Trophoblast cell (in vitro differentiated cells and primary cell): ENCODE measurements at regions not wholly inside any gene's neighbourhood (a gene's known extent, or its start where the extent isn't known, plus 50 kb on each side); places are given as distances from the start of the nearest gene placed in this dataset.

ENCODE experiments used
- DNase-seq, 2 donors: peaks; one replicate each; pipeline ENCODE4 v3.0.0-alpha.2; 2016
- H2AFZ ChIP-seq: 2 replicates; pipeline ENCODE4 v1.6.1; 2013; ENCODE audit warnings: low read length, moderate library complexity, mild to moderate bottlenecking; ENCODE audit not compliant: insufficient read depth, poor library complexity
- H2AK5ac ChIP-seq: 2 replicates; pipeline ENCODE4 v1.6.1; 2013; ENCODE audit warnings: mild to moderate bottlenecking, low read length
- H2BK120ac ChIP-seq: 2 replicates; pipeline ENCODE4 v1.6.1; 2013; ENCODE audit warnings: low read length, mild to moderate bottlenecking, moderate library complexity; ENCODE audit not compliant: insufficient read depth, poor library complexity
- H2BK12ac ChIP-seq: 2 replicates; pipeline ENCODE4 v1.6.1; 2013; ENCODE audit warnings: mild to moderate bottlenecking, low read length, moderate library complexity
- H2BK5ac ChIP-seq: 2 replicates; pipeline ENCODE4 v1.6.1; 2013; ENCODE audit warnings: low read length, low read depth, moderate library complexity, mild to moderate bottlenecking; ENCODE audit not compliant: poor library complexity
- H3K14ac ChIP-seq: 2 replicates; pipeline ENCODE4 v1.6.1; 2013; ENCODE audit warnings: mild to moderate bottlenecking, low read length
- H3K18ac ChIP-seq: 2 replicates; pipeline ENCODE4 v1.6.1; 2013; ENCODE audit warnings: mild to moderate bottlenecking, low read length
- H3K23ac ChIP-seq: 2 replicates; pipeline ENCODE4 v1.6.1; 2013; ENCODE audit warnings: low read length
- H3K27ac ChIP-seq: 2 replicates; pipeline ENCODE4 v1.5.1; 2013; ENCODE audit warnings: low read depth, mild to moderate bottlenecking, inconsistent platforms, low read length, moderate library complexity
- H3K27me3 ChIP-seq: 2 replicates; pipeline ENCODE4 v1.6.1; 2013; ENCODE audit warnings: inconsistent platforms, mild to moderate bottlenecking, low read length, moderate library complexity; ENCODE audit not compliant: insufficient read depth
- H3K36me3 ChIP-seq, 2 experiments: 1 replicate in 1 of 2; 2 replicates in 1 of 2; pipeline ENCODE4 v1.6.1; 2013; ENCODE audit warnings: low read length in 2 of 2, mild to moderate bottlenecking in 2 of 2, moderate library complexity in 1 of 2; ENCODE audit not compliant: insufficient read depth in 2 of 2, control insufficient read depth in 1 of 2
- H3K4ac ChIP-seq: 2 replicates; pipeline ENCODE4 v1.6.1; 2013; ENCODE audit warnings: low read depth, mild to moderate bottlenecking, low read length, moderate library complexity
- H3K4me1 ChIP-seq, 2 experiments: 1 replicate in 1 of 2; 2 replicates in 1 of 2; pipeline ENCODE4 v1.6.1; 2013; ENCODE audit warnings: low read length in 2 of 2, mild to moderate bottlenecking in 2 of 2, moderate library complexity in 1 of 2; ENCODE audit not compliant: insufficient read depth in 2 of 2, control insufficient read depth in 1 of 2
- H3K4me2 ChIP-seq: 2 replicates; pipeline ENCODE4 v1.6.1; 2013; ENCODE audit warnings: inconsistent platforms, mild to moderate bottlenecking, low read length, moderate library complexity
- H3K4me3 ChIP-seq: 2 replicates; pipeline ENCODE4 v1.5.1; 2013; ENCODE audit warnings: mild to moderate bottlenecking, low read depth, low read length, inconsistent platforms
- H3K79me1 ChIP-seq: one replicate; pipeline ENCODE4 v1.6.1; 2013; ENCODE audit warnings: low read length
- H3K79me2 ChIP-seq: 2 replicates; pipeline ENCODE4 v1.6.1; 2013; ENCODE audit warnings: low read length, mild to moderate bottlenecking; ENCODE audit not compliant: control insufficient read depth, insufficient read depth, poor library complexity
- H3K9ac ChIP-seq: 2 replicates; pipeline ENCODE4 v1.6.1; 2013; ENCODE audit warnings: mild to moderate bottlenecking, low read length
- H3K9me3 ChIP-seq: 2 replicates; pipeline ENCODE4 v1.6.1; 2013; ENCODE audit warnings: low read depth, mild to moderate bottlenecking, control low read depth, inconsistent platforms, low read length; ENCODE audit not compliant: insufficient read depth
- H4K12ac ChIP-seq: 2 replicates; pipeline ENCODE4 v1.6.1; 2013; ENCODE audit warnings: low read depth, mild to moderate bottlenecking, low read length, moderate library complexity
- H4K8ac ChIP-seq: 2 replicates; pipeline ENCODE4 v1.6.1; 2013; ENCODE audit warnings: low read depth, mild to moderate bottlenecking, low read length, moderate library complexity
- H4K91ac ChIP-seq: one replicate; pipeline ENCODE4 v1.6.1; 2013; ENCODE audit warnings: low read depth, mild to moderate bottlenecking, low read length, moderate library complexity
- WGBS: extraction: QIAGEN DNeasy Blood & Tissue Kit; methylation state at CpG from one replicate; pipeline ENCODE4 v1.1.7; 2013; ENCODE audit warnings: missing lambda C conversion rate; ENCODE audit not compliant: insufficient read length, insufficient coverage; ENCODE audit errors: extremely low coverage; 5-methylcytosine and 5-hydroxymethylcytosine counted together

DNA sequence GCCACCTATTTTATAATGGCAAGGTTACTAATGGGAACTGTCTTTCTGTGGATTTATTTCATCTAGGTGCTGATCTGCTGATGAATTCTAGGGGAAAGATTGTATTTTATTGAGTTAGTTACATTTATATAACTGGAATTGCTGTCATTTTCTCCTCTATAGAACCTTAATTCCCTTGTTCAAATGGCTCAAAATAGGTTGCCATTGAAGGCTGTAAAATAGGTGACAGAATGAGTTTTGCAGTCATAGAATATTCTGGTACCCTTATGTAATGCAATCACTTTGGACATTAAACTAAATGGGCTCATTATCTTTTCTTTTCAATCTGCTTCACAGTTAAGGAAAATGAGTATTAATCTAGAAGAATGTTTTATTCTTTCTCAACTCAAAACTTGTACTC is 131.0 kb downstream of the CTH start:
- Histone ChIP-seq H2BK12ac (no peak overlapping the region), H3K4me3 (no peak overlapping the region), H4K12ac (no peak overlapping the region), H3K23ac (no peak overlapping the region), H3K79me2 (no peaks in the 10 kb centered on the region), H2BK120ac (no peak overlapping the region), H3K79me1 (no peaks in the 10 kb centered on the region), H3K18ac (no peak overlapping the region), H2BK5ac (no peak overlapping the region), H3K4me2 (no peak overlapping the region), H3K4me1 (no peaks in the 10 kb centered on the region), H3K9me3 (no peaks in the 10 kb centered on the region), H3K4ac (no peak overlapping the region), H3K27me3 (no peaks in the 10 kb centered on the region), H3K14ac (no peak overlapping the region), H4K8ac (no peak overlapping the region), H2AFZ (no peak overlapping the region), H3K36me3 (no peaks in the 10 kb centered on the region), H2AK5ac (no peak overlapping the region), H4K91ac (no peak overlapping the region), H3K9ac (no peak overlapping the region), H3K27ac (no peak overlapping the region)
- no peak for DNase-seq

DNA sequence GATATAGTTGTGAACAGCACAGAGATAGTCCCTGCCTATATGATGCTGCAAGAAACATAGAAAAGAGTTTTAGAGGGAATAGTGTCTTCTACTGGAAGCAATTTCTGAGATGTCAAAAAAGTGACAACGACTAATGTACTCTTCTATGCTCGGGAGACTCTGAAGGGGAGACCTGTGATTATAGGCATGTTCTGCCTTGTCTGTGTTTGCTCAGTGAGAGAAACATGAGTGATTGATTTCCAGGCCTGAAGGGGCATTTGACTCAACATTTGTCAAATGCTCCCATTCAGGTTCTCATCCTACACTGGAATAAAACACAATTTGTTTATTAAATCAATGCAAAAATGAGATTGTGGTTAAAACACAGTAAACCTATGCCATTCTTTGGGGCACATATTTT is 131.8 kb downstream of the CTH start:
- Histone ChIP-seq H3K36me3 (no peaks in the 10 kb centered on the region), H2BK120ac (no peak overlapping the region), H3K79me2 (no peaks in the 10 kb centered on the region), H2BK5ac (no peak overlapping the region), H4K91ac (no peak overlapping the region), H3K9ac (no peak overlapping the region), H3K79me1 (no peaks in the 10 kb centered on the region), H3K4me3 (no peak overlapping the region), H2AFZ (no peak overlapping the region), H2BK12ac (no peak overlapping the region), H4K8ac (no peak overlapping the region), H4K12ac (no peak overlapping the region), H3K4me2 (no peak overlapping the region), H3K9me3 (no peaks in the 10 kb centered on the region), H3K18ac (no peak overlapping the region), H3K27me3 (no peaks in the 10 kb centered on the region), H3K23ac (no peak overlapping the region), H3K14ac (no peak overlapping the region), H3K27ac (no peak overlapping the region), H3K4me1 (no peaks in the 10 kb centered on the region), H3K4ac (no peak overlapping the region), H2AK5ac (no peak overlapping the region)
- WGBS, result no CpG with 5 or more reads among the region's 2 CpGs
- DNase-seq, result no peak

DNA sequence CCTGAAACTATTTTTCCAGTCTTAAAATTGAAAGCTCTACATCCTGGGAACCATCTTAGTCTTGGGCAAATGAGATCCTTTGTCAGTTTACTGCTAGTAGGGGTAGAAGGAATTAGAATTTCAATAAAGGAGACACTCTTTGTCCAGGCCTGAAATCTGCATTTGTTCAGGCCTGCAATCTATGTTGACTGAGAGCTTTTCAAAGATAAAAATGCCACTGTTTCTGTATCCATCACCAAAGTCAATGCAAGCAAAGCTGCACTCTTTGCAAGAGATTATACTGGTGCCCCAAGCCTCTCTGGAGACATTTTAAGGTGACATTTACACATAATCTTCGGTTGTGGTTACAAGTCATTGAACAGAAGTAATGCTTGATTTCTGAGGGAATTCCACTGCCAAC is 135.7 kb downstream of the CTH start:
- Histone ChIP-seq H3K79me1 (no peaks in the 10 kb centered on the region), H3K9ac (no peak overlapping the region), H3K9me3 (no peaks in the 10 kb centered on the region), H3K36me3 (no peaks in the 10 kb centered on the region), H3K14ac (no peak overlapping the region), H3K27me3 (no peaks in the 10 kb centered on the region), H4K8ac (no peak overlapping the region), H2BK120ac (no peak overlapping the region), H2AFZ (no peak overlapping the region), H2AK5ac (no peak overlapping the region), H3K27ac (no peak overlapping the region), H4K12ac (no peak overlapping the region), H4K91ac (no peak overlapping the region), H3K18ac (no peak overlapping the region), H3K4me1 (no peaks in the 10 kb centered on the region), H2BK5ac (no peak overlapping the region), H3K4me3 (no peak overlapping the region), H3K23ac (no peak overlapping the region), H2BK12ac (no peak overlapping the region), H3K4me2 (no peak overlapping the region), H3K4ac (no peak overlapping the region), H3K79me2 (no peaks in the 10 kb centered on the region)
- no peak for DNase-seq
- no CpG with 5 or more reads among the region's 1 CpG for WGBS

DNA sequence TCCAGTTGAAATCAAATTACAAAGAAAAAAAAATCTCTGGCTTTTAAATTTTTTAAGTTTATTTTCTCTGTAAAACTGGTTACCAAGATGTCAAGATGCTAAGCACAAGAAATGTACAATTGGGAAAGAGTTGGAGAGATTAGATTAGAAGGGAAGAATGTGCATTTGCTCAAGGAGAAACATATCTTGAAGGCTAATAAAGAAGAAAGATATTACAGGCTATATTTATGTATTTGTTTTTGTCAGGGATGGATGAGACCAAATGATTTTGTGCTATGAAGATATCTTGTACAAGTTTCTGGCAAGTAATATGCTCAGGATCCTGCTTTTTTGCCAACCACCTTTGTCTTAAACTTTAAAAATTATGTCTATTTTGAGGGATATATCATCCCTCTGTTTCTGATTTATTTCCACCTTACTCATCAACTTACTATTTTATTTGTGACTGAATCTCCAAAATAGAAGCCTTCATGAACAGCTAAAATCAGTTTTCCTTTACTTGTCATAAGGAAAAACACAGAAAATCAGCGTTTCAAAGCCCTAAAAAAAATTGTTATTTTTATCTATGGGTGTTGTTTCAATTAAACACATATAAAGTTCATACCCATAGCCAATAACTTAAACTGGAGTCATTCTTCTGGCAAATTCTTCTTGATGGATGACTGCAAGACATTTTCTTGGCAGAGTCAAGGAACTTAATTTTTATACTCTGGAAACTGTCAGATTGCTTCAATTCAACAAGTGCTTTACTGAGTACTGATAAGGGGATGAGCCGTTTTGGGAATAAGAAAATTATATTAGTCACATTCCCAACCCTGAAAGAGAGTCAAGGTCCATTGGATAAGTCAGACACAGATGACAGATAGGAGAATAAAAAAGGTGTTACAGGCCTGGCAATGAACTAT is 141.8 kb downstream of the CTH start:
- Histone ChIP-seq H3K4me2 (no peak overlapping the region), H2BK12ac (no peak overlapping the region), H3K4ac (no peak overlapping the region), H3K79me1 (no peaks in the 10 kb centered on the region), H3K27ac (no peak overlapping the region), H2AFZ (no peak overlapping the region), H3K79me2 (no peaks in the 10 kb centered on the region), H3K4me3 (no peak overlapping the region), H2BK120ac (no peak overlapping the region), H3K14ac (no peak overlapping the region), H3K18ac (no peak overlapping the region), H3K36me3 (no peaks in the 10 kb centered on the region), H3K23ac (no peak overlapping the region), H2BK5ac (no peak overlapping the region), H3K27me3 (no peaks in the 10 kb centered on the region), H4K8ac (no peak overlapping the region), H2AK5ac (no peak overlapping the region), H4K12ac (no peak overlapping the region), H3K9ac (no peak overlapping the region), H3K4me1 (no peaks in the 10 kb centered on the region), H3K9me3 (no peaks in the 10 kb centered on the region), H4K91ac (no peak overlapping the region)
- DNase-seq, result peak in 1 of 2 donors; percentile 29
- WGBS, result no CpG with 5 or more reads among the region's 2 CpGs
